Esophagus squamous epithelium (tissue), 5 donors: ENCODE measurements at regions not wholly inside any gene's neighbourhood (a gene's known extent, or its start where the extent isn't known, plus 50 kb on each side); places are given as distances from the start of the nearest gene placed in this dataset.
A peak's percentile ranks its signal among the peaks of the same experiment; 100 is the strongest.

ENCODE experiments used
- DNase-seq: peaks from one replicate; lab custom pipeline; 2025; lab: John Stamatoyannopoulos, UW
- H3K27ac ChIP-seq, 4 donors: fragments of 200-600 bp; sonication (generic); one replicate each; pipeline ENCODE4 v1.5.1; 2016 to 2019; ENCODE audit warnings: mild to moderate bottlenecking in 1 of 4
- H3K27me3 ChIP-seq, 4 donors: fragments of 200-600 bp; sonication (generic); 1 replicate in 3 of 4; 2 replicates in 1 of 4; pipeline versions ENCODE4 v1.5.1 to v1.6.0; 2017 to 2021; ENCODE audit warnings: antibody characterized with exemption in 1 of 4
- H3K36me3 ChIP-seq, 3 donors: fragments of 200-600 bp; sonication (generic); one replicate each; pipeline ENCODE4 v1.5.1; 2016 to 2019
- H3K4me1 ChIP-seq, 3 donors: fragments of 200-600 bp; sonication (generic); one replicate each; pipeline ENCODE4 v1.5.1; 2017 to 2019
- H3K4me3 ChIP-seq, 4 donors: fragments of 200-600 bp; sonication (generic); 1 replicate in 3 of 4; 2 replicates in 1 of 4; pipeline ENCODE4 v1.5.1; 2016 to 2019; ENCODE audit warnings: mild to moderate bottlenecking in 2 of 4, moderate library complexity in 1 of 4
- H3K9me3 ChIP-seq, 3 donors: fragments of 200-600 bp; sonication (generic); one replicate each; pipeline ENCODE4 v1.5.1; 2016 to 2019
- POLR2A ChIP-seq, 4 donors: fragments of 450-650 bp; IDR thresholded peaks; one replicate each; pipeline ENCODE4 v1.6.1; 2017; ENCODE audit warnings: antibody characterized with exemption in 4 of 4, mild to moderate bottlenecking in 4 of 4, moderate library complexity in 3 of 4
- WGBS, 2 donors: methylation state at CpG; one replicate each; pipeline ENCODE4 v1.1.5; 2018; 5-methylcytosine and 5-hydroxymethylcytosine counted together
- intact Hi-C: fragments of 100-400 bp; cut with DNase I; formaldehyde crosslinking; loops from one replicate; pipeline ENCODE4 v1.15.0; 2022
- TF ChIP-seq, protein P1 (sequence below), 6 experiments: fragments of 450-650 bp in 4 of 6; fragments of 200-600 bp in 2 of 6; sonication (generic) in 2 of 6; IDR thresholded peaks; one replicate each; pipeline ENCODE4 v1.5.1; 2016 to 2019; ENCODE audit warnings: antibody characterized with exemption in 6 of 6, mild to moderate bottlenecking in 4 of 6, moderate library complexity in 4 of 6
- donor health status: DM: yes; HTN: yes; CAD: no.

DNA sequence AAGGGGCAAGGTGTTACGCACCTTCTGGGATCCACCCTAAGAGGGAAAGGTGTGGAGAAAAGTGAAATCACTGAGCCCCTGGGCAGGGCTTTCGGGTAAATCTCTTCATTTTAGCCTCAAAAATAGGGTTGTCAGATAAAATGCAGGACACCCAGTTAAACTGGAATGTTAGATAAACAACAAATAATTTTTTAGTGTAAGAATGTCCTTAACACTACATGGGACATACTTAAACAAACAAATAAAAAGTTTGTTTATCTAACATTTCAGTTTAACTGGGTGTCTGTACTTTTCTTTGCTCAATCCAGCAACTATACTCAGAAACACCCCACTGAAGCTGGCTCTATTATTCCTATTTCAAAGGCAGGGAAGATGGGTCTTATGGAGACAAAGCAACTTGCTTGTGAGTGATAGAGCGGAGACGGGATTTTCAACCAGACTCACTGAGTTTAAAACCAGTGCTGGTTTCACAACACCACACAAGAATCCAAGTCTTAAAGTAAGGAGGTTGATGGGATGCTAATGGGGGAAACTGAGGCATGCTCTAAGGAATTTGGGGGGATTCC is 144.8 kb upstream of the RBPJ start:
- Histone ChIP-seq H3K4me3 (no peak overlapping the region), H3K9me3 (no peaks in the 10 kb centered on the region), H3K4me1 (peaks cover 0 to 32% (median 3%) of the 10 kb centered on the region in 3 donors), H3K27me3 (peaks cover 0 to 51% (median 0%) of the 10 kb centered on the region in 4 donors), H3K27ac (no peak overlapping the region), H3K36me3 (no peaks in the 10 kb centered on the region)
- TF ChIP-seq, protein P1, sequence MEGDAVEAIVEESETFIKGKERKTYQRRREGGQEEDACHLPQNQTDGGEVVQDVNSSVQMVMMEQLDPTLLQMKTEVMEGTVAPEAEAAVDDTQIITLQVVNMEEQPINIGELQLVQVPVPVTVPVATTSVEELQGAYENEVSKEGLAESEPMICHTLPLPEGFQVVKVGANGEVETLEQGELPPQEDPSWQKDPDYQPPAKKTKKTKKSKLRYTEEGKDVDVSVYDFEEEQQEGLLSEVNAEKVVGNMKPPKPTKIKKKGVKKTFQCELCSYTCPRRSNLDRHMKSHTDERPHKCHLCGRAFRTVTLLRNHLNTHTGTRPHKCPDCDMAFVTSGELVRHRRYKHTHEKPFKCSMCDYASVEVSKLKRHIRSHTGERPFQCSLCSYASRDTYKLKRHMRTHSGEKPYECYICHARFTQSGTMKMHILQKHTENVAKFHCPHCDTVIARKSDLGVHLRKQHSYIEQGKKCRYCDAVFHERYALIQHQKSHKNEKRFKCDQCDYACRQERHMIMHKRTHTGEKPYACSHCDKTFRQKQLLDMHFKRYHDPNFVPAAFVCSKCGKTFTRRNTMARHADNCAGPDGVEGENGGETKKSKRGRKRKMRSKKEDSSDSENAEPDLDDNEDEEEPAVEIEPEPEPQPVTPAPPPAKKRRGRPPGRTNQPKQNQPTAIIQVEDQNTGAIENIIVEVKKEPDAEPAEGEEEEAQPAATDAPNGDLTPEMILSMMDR (IDR thresholded peaks at IDR 0.05) = no peak
- TF ChIP-seq POLR2A (IDR thresholded peaks at IDR 0.05) = no peak
- intact Hi-C loops = no loop called here
- 82 to 88% methylated on average over 4 of the region's 4 CpGs for WGBS, 2 donors
- no peak for DNase-seq

DNA sequence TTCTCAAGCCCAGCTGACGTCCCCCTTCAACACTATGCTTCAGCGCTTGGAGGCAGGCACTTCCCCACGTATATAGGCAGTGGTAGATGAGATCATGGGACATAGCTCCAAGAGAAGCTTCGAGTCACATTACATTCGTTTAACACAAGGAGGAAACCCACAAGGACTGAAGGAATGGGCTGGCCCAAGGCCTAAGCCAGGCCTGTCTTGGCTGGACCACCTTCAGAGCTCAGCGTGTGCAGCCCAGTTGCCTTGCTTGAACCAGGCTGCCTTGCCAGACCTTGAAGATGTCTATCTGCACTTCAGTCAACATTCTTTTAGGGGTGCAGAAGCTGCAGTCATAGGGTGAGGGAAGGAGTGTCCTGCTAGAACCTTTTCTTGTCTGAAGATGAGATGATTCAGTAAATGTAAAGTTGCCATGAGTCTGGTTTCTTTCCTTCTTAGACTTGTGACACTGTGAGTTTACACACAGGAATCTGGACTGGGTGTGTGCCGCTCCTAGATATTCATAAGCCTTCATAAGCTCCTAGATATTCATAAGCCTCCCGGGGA is 144.1 kb upstream of the RBPJ start:
- TF ChIP-seq, protein P1 (IDR thresholded peaks at IDR 0.05) = no peak
- TF ChIP-seq POLR2A (IDR thresholded peaks at IDR 0.05) = no peak
- Histone ChIP-seq H3K27me3 (peaks cover 0 to 44% (median 0%) of the 10 kb centered on the region in 4 donors), H3K9me3 (no peaks in the 10 kb centered on the region), H3K4me1 (peaks cover 0 to 32% (median 3%) of the 10 kb centered on the region in 3 donors), H3K36me3 (no peaks in the 10 kb centered on the region), H3K4me3 (no peak overlapping the region), H3K27ac (peak overlapping the region in 1 of 4 donors; percentile 34)
- 76 to 78% methylated on average over 4 to 6 of the region's 8 CpGs for WGBS, 2 donors
- DNase-seq = no peak
- intact Hi-C loops = no loop called here

DNA sequence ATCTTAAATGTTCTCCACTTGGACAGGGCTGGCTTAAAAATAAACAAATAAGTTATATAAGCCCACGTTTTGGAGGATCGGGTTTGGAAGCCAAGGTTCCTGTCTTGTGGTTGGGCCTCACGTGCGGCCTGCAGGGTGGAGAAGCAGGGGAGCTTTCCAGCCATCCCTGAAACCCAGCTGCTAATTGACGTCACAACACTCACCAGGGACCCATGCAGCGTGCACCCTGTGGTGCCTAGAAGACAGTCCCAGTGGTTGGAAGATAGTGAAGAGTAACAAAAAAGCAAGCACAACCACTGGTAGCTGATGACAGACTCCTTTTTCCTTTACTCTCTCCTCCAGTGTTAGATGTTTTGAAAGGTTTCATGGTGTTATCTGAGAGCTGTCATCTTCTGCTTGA is 142.0 kb upstream of the RBPJ start:
- H3K4me1 ChIP-seq = peaks cover 0 to 29% (median 0%) of the 10 kb centered on the region in 3 donors
- H3K4me3 ChIP-seq = no peak overlapping the region
- DNase-seq = no peak
- intact Hi-C loops = no loop called here
- H3K27ac ChIP-seq = peak overlapping the region in 1 of 4 donors; percentile 6
- 51 to 62% methylated on average over 6 of the region's 6 CpGs for WGBS, 2 donors
- peaks cover 0 to 24% (median 0%) of the 10 kb centered on the region in 4 donors for H3K27me3 ChIP-seq
- no peaks in the 10 kb centered on the region for H3K9me3 ChIP-seq
- H3K36me3 ChIP-seq = no peaks in the 10 kb centered on the region
- no peak for TF ChIP-seq POLR2A (IDR thresholded peaks at IDR 0.05)
- TF ChIP-seq, protein P1 (IDR thresholded peaks at IDR 0.05) = no peak

DNA sequence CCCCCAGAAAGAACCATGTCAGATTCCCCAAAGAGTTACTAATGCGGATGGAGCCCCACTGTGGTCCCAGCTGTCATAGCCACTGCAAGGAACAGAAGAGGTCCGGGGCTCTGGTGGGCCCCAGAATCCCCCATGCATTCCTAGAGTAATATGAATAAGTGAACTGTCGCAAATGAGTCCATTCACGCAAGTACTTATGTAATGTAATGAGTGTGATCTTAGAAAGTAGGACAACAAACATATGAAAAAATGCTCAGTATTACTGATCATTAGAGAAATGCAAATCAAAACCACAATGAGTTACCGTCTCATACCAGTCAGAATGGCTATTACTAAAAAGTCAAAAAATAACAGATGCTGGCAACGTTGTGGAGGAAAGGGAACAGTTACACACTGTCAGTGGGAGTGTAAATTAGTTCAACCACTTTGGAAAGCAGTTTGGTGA is 141.5 kb upstream of the RBPJ start:
- Histone ChIP-seq H3K4me1 (peaks cover 0 to 29% (median 0%) of the 10 kb centered on the region in 3 donors), H3K4me3 (no peak overlapping the region), H3K27me3 (peaks cover 0 to 19% (median 0%) of the 10 kb centered on the region in 4 donors), H3K9me3 (no peaks in the 10 kb centered on the region), H3K27ac (peak overlapping the region in 1 of 4 donors; percentile 6), H3K36me3 (no peaks in the 10 kb centered on the region)
- DNase-seq = no peak
- 60 to 79% methylated on average over 6 of the region's 6 CpGs for WGBS, 2 donors
- TF ChIP-seq POLR2A (IDR thresholded peaks at IDR 0.05) = no peak
- intact Hi-C loops = no loop called here

DNA sequence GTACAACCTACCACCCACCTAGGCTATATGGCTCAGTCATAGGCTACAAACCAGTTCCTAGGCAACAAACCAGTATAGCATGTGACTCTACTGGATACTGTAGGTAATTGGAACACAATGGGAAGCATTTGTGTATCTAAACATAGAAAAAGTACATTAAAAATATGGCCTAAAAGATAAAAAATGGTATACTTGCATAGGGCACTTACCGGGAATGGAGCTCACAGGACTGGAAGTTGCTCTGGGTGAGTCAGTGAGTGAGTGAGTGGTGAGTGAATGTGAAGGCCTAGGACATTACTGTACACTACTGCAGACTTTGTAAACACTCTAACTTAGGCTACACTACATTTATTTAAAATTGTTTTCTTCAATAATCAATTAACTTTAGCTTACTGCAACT is 139.2 kb upstream of the RBPJ start:
- WGBS, 2 donors = 65 to 95% methylated on average over 1 of the region's 1 CpG
- peaks cover 0 to 12% (median 0%) of the 10 kb centered on the region in 3 donors for H3K4me1 ChIP-seq
- TF ChIP-seq, protein P1 (IDR thresholded peaks at IDR 0.05) = no peak
- TF ChIP-seq POLR2A (IDR thresholded peaks at IDR 0.05) = no peak
- no peak overlapping the region for H3K4me3 ChIP-seq
- H3K27ac ChIP-seq = no peak overlapping the region
- intact Hi-C loops = no loop called here
- no peaks in the 10 kb centered on the region for H3K27me3 ChIP-seq
- H3K9me3 ChIP-seq = no peaks in the 10 kb centered on the region
- no peaks in the 10 kb centered on the region for H3K36me3 ChIP-seq
- DNase-seq = no peak
